NCI-H510A treated with DMSO at 0.1 percent for 48 hours (cell line): ENCODE measurements at regions not wholly inside any gene's neighbourhood (a gene's known extent, or its start where the extent isn't known, plus 50 kb on each side); places are given as distances from the start of the nearest gene placed in this dataset.

Source experiments
- DNase-seq: peaks from one replicate; lab custom pipeline; 2025; lab: John Stamatoyannopoulos, UW

- DNase-seq = no peak
Observed at GRCh38 chr2:153105829-153106578, 372.6 kb downstream of the RPRM start.

GRCh38 chr2:153101187-153101586, 377.4 kb downstream of the RPRM start:
- DNase-seq = no peak

- no peak for DNase-seq
Observed at GRCh38 chr2:153100151-153100550, 378.4 kb downstream of the RPRM start.

GRCh38 chr2:153098073-153098472, 379.7 kb downstream of the ARL6IP6 start:
- DNase-seq = no peak

GRCh38 chr2:153096272-153096671, 377.9 kb downstream of the ARL6IP6 start:
- DNase-seq = no peak

GRCh38 chr2:153091344-153091743, 372.9 kb downstream of the ARL6IP6 start:
- DNase-seq = no peak

- DNase-seq = no peak
Observed at GRCh38 chr2:153079315-153079714, 360.9 kb downstream of the ARL6IP6 start.

- DNase-seq = no peak
Observed at GRCh38 chr2:153077311-153077710, 358.9 kb downstream of the ARL6IP6 start.

GRCh38 chr2:153074207-153074606, 355.8 kb downstream of the ARL6IP6 start:
- DNase-seq = no peak

- DNase-seq = no peak
Observed at GRCh38 chr2:153072813-153073212, 354.4 kb downstream of the ARL6IP6 start.

GRCh38 chr2:153072077-153072476, 353.7 kb downstream of the ARL6IP6 start:
- no peak for DNase-seq

GRCh38 chr2:153071090-153071489, 352.7 kb downstream of the ARL6IP6 start:
- no peak for DNase-seq

GRCh38 chr2:153068915-153069314, 350.5 kb downstream of the ARL6IP6 start:
- no peak for DNase-seq

- no peak for DNase-seq
Observed at GRCh38 chr2:153068052-153068451, 349.6 kb downstream of the ARL6IP6 start.

- peak; percentile 33 for DNase-seq
Observed at GRCh38 chr2:153059338-153060052, 341.1 kb downstream of the ARL6IP6 start.

- DNase-seq = no peak
Observed at GRCh38 chr2:153057743-153058142, 339.3 kb downstream of the ARL6IP6 start.

- DNase-seq = no peak
Observed at GRCh38 chr2:153055182-153055581, 336.8 kb downstream of the ARL6IP6 start.

- DNase-seq = no peak
Observed at GRCh38 chr2:153052807-153053559, 334.6 kb downstream of the ARL6IP6 start.

- no peak for DNase-seq
Observed at GRCh38 chr2:153047220-153047619, 328.8 kb downstream of the ARL6IP6 start.

GRCh38 chr2:153043385-153043784, 325.0 kb downstream of the ARL6IP6 start:
- no peak for DNase-seq

GRCh38 chr2:153028626-153029025, 310.2 kb downstream of the ARL6IP6 start:
- DNase-seq = no peak

- no peak for DNase-seq
Observed at GRCh38 chr2:153027533-153027932, 309.1 kb downstream of the ARL6IP6 start.

GRCh38 chr2:153020201-153020600, 301.8 kb downstream of the ARL6IP6 start:
- DNase-seq = no peak
